PC-9 (cell line): ENCODE measurements at regions not wholly inside any gene's neighbourhood (a gene's known extent, or its start where the extent isn't known, plus 50 kb on each side); places are given as distances from the start of the nearest gene placed in this dataset.

Source experiments
- BruUV-seq: library from RNA; stranded (reverse); fragments of 400-500 nt; replicated peaks from 2 replicates; lab custom pipeline; 2021; lab: Mats Ljungman, UMichigan
- CTCF ChIA-PET: fragments of 300-600 bp; sonication (Branson Sonifier 250); formaldehyde crosslinking; loops from one replicate; lab custom pipeline; 2022; ENCODE audit warnings: antibody characterized with exemption; lab: Charles Lee
- POLR2A ChIA-PET: fragments of 300-600 bp; sonication (Branson Sonifier 250); formaldehyde crosslinking; loops from one replicate; lab custom pipeline; 2022; ENCODE audit warnings: antibody characterized with exemption; ENCODE audit not compliant: unreplicated experiment; lab: Charles Lee
- DNase-seq, 2 experiments: peaks; one replicate each; pipeline versions ENCODE4 v3.0.0 to v3.0.0-alpha.2; 2015 to 2022; ENCODE audit warnings: mixed read lengths in 1 of 2
- H2AFZ ChIP-seq: fragments of 200-600 bp; sonication (generic); 2 replicates; pipeline ENCODE4 v1.8.1; 2017; ENCODE audit warnings: antibody characterized with exemption
- H3F3A ChIP-seq: fragments of 200-600 bp; sonication (generic); 2 replicates; pipeline ENCODE4 v1.8.1; 2017; ENCODE audit warnings: antibody characterized with exemption, mild to moderate bottlenecking, low read depth; ENCODE audit not compliant: insufficient read depth
- H3K27ac ChIP-seq: fragments of 200-600 bp; sonication (generic); 2 replicates; pipeline ENCODE4 v1.6.1; 2016; ENCODE audit warnings: mixed run types
- H3K27me3 ChIP-seq: fragments of 200-600 bp; sonication (generic); 2 replicates; pipeline ENCODE4 v1.6.1; 2016; ENCODE audit warnings: low read depth, mixed run types; ENCODE audit not compliant: insufficient read depth
- H3K36me3 ChIP-seq: fragments of 200-600 bp; sonication (generic); 2 replicates; pipeline ENCODE4 v1.6.1; 2016; ENCODE audit warnings: low read depth, mixed run types
- H3K4me1 ChIP-seq: fragments of 200-600 bp; sonication (generic); replicated peaks from 2 replicates; pipeline ENCODE4 v1.6.1; 2016; ENCODE audit warnings: mixed run types; ENCODE audit not compliant: insufficient read depth
- H3K4me2 ChIP-seq: fragments of 200-600 bp; sonication (generic); 2 replicates; pipeline ENCODE4 v1.6.1; 2017; ENCODE audit warnings: mixed run types
- H3K4me3 ChIP-seq: fragments of 200-600 bp; sonication (generic); 2 replicates; pipeline ENCODE4 v1.6.1; 2016; ENCODE audit warnings: mixed run types
- H3K79me2 ChIP-seq: fragments of 200-600 bp; sonication (generic); 2 replicates; pipeline ENCODE4 v1.6.1; 2017; ENCODE audit warnings: low read depth, mixed run types
- H3K9me2 ChIP-seq: fragments of 200-600 bp; sonication (generic); 2 replicates; pipeline ENCODE4 v1.8.1; 2017; ENCODE audit warnings: mild to moderate bottlenecking; ENCODE audit not compliant: insufficient read depth
- H3K9me3 ChIP-seq: fragments of 200-600 bp; sonication (generic); 2 replicates; pipeline ENCODE4 v1.8.1; 2016; ENCODE audit warnings: low read depth; ENCODE audit not compliant: insufficient read depth
- H4K20me1 ChIP-seq: fragments of 200-600 bp; sonication (generic); 2 replicates; pipeline ENCODE4 v1.8.1; 2017; ENCODE audit not compliant: insufficient read depth
- CTCF ChIP-seq: fragments of 200-600 bp; sonication (generic); conservative IDR thresholded peaks from 2 replicates; pipeline ENCODE4 v1.6.1; 2017; ENCODE audit warnings: mixed run types, antibody characterized with exemption, mild to moderate bottlenecking, moderate library complexity
- EZH2 ChIP-seq: fragments of 200-600 bp; sonication (generic); IDR thresholded peaks from 2 replicates; pipeline ENCODE4 v1.8.0; 2017; ENCODE audit warnings: antibody characterized with exemption, low read depth
- intact Hi-C: fragments of 100-400 bp; cut with micrococcal nuclease; formaldehyde crosslinking; loops from one replicate; pipeline ENCODE4 v1.10.0; 2022; ENCODE audit not compliant: unreplicated experiment

- H3K27ac ChIP-seq: no peak overlapping the region
- no peaks in the 10 kb centered on the region for H3K79me2 ChIP-seq
- no TSS peak for BruUV-seq
- H3K4me3 ChIP-seq: no peak overlapping the region
- TF ChIP-seq CTCF (no peak), EZH2 (no peak)
- H3K9me2 ChIP-seq: no peaks in the 10 kb centered on the region
- H4K20me1 ChIP-seq: no peaks in the 10 kb centered on the region
- H3K9me3 ChIP-seq: no peaks in the 10 kb centered on the region
- H3K4me2 ChIP-seq: no peak overlapping the region
- peaks cover 76% of the 10 kb centered on the region for H3K27me3 ChIP-seq
- no peaks in the 10 kb centered on the region for H3K4me1 ChIP-seq
- H3K36me3 ChIP-seq: no peaks in the 10 kb centered on the region
- ChIA-PET POLR2A (no interaction called here), CTCF (no interaction called here)
- no peak overlapping the region for H2AFZ ChIP-seq
- no peaks in the 10 kb centered on the region for H3F3A ChIP-seq
- intact Hi-C loops: no loop called here
- no peak for DNase-seq
Observed at GRCh38 chr10:131829156-131829930, 71.5 kb upstream of the PPP2R2D start.

- H3K4me2 ChIP-seq: no peak overlapping the region
- H3K9me3 ChIP-seq: no peaks in the 10 kb centered on the region
- no peaks in the 10 kb centered on the region for H3K36me3 ChIP-seq
- H2AFZ ChIP-seq: no peak overlapping the region
- intact Hi-C loops: no loop called here
- H3K9me2 ChIP-seq: no peaks in the 10 kb centered on the region
- no peaks in the 10 kb centered on the region for H3K79me2 ChIP-seq
- H3K4me1 ChIP-seq: no peaks in the 10 kb centered on the region
- CTCF ChIA-PET: no interaction called here
- no peak for DNase-seq
- H3K27ac ChIP-seq: no peak overlapping the region
- no peaks in the 10 kb centered on the region for H4K20me1 ChIP-seq
- peaks cover 74% of the 10 kb centered on the region for H3K27me3 ChIP-seq
- no TSS peak for BruUV-seq
- no peaks in the 10 kb centered on the region for H3F3A ChIP-seq
- POLR2A ChIA-PET: no interaction called here
- TF ChIP-seq CTCF (no peak), EZH2 (no peak)
- no peak overlapping the region for H3K4me3 ChIP-seq
Observed at GRCh38 chr10:131830446-131831130, 70.2 kb upstream of the PPP2R2D start.

- no peak for DNase-seq
- Histone ChIP-seq H3K4me2 (no peak overlapping the region), H3K4me3 (no peak overlapping the region), H3K79me2 (no peaks in the 10 kb centered on the region), H2AFZ (no peak overlapping the region), H3K27ac (no peak overlapping the region), H3K36me3 (no peaks in the 10 kb centered on the region), H3K4me1 (no peaks in the 10 kb centered on the region), H4K20me1 (no peaks in the 10 kb centered on the region), H3K9me2 (no peaks in the 10 kb centered on the region), H3K9me3 (no peaks in the 10 kb centered on the region), H3K27me3 (peaks cover 64% of the 10 kb centered on the region), H3F3A (no peaks in the 10 kb centered on the region)
- CTCF ChIA-PET: no interaction called here
- no TSS peak for BruUV-seq
- TF ChIP-seq EZH2: no peak
- TF ChIP-seq CTCF: no peak
- POLR2A ChIA-PET: no interaction called here
- intact Hi-C loops: no loop called here
Observed at GRCh38 chr10:131831561-131831960, 69.2 kb upstream of the PPP2R2D start.
